ENCODE measurements at regions not wholly inside any gene's neighbourhood (a gene's known extent, or its start where the extent isn't known, plus 50 kb on each side); places are given as distances from the start of the nearest gene placed in this dataset.

- no peaks in the 10 kb centered on the region for H3K36me3 ChIP-seq
- no peak overlapping the region for H3K4me3 ChIP-seq
- TF ChIP-seq POLR2A (IDR thresholded peaks at IDR 0.05) (no peak), CTCF (IDR thresholded peaks at IDR 0.05) (no peak), EP300 (IDR thresholded peaks at IDR 0.05) (no peak)
- no peaks in the 10 kb centered on the region for H3K9me3 ChIP-seq
- DNase-seq: no peak
- no peak overlapping the region for H3K27ac ChIP-seq
- H3K4me1 ChIP-seq (ENCODE audit: insufficient read depth): no peaks in the 10 kb centered on the region
- WGBS, 3 donors: 75 to 89% (median 79%) methylated on average over 2 of the region's 2 CpGs
- intact Hi-C loops (cut with DNase I): no loop called here
- no peaks in the 10 kb centered on the region for H3K27me3 ChIP-seq
Measured at GRCh38 chr2:220106065-220106464, 478.6 kb downstream of the SLC4A3 start.

DNA sequence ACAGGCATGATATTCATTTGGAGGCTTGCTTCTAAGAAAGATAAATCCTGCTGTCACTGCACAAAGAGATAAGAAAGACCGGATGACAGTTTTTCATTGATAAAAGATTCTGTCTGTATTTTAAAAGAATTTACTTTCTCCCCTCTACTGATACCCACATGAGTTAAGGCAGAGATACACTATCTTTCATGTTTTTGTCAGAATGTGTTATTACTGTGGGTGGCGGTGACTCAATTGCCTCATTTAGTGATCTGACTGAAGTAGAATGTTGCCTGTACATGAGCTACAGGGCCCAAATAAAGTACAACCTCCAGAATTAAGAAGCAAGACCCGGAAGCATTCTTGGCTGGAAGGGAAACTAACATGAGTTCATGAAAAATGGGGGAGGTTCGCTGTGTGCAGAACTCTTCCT, 480.0 kb downstream of the SLC4A3 start:
- Histone ChIP-seq H3K27me3 (no peaks in the 10 kb centered on the region), H3K4me1 (ENCODE audit: insufficient read depth) (no peaks in the 10 kb centered on the region), H3K36me3 (no peaks in the 10 kb centered on the region), H3K9me3 (no peaks in the 10 kb centered on the region), H3K4me3 (no peak overlapping the region), H3K27ac (no peak overlapping the region)
- 75 to 84% (median 80%) methylated on average over 4 of the region's 4 CpGs for WGBS, 3 donors
- TF ChIP-seq POLR2A (IDR thresholded peaks at IDR 0.05) (no peak), EP300 (IDR thresholded peaks at IDR 0.05) (no peak), CTCF (IDR thresholded peaks at IDR 0.05) (no peak)
- no peak for DNase-seq
- intact Hi-C loops (cut with DNase I): no loop called here

DNA sequence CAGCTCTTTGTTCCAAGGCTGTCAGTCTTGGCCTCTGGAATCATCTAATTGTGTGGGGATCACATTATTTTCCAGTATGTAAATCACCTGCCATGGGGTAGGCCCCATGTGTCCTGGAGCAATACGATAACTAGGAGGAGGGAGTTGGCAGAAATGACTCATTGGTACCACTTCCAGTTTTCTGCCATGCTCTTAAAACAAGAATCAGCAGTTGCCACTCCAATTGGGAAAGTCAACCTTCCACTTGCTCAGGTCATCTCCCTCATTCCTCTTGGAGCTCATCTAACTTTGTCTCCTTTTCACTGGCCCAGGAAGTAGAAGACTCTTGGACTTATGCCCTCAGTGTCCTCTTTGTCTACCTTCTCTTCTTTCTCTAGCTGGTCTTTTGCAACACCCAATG, 487.0 kb downstream of the SLC4A3 start:
- no peaks in the 10 kb centered on the region for H3K36me3 ChIP-seq
- DNase-seq: no peak
- WGBS, 3 donors: 86 to 95% (median 94%) methylated on average over 1 of the region's 1 CpG
- TF ChIP-seq POLR2A (IDR thresholded peaks at IDR 0.05): no peak
- TF ChIP-seq EP300 (IDR thresholded peaks at IDR 0.05): no peak
- TF ChIP-seq CTCF (IDR thresholded peaks at IDR 0.05): no peak
- H3K4me3 ChIP-seq: no peak overlapping the region
- H3K27ac ChIP-seq: no peak overlapping the region
- intact Hi-C loops (cut with DNase I): no loop called here
- H3K4me1 ChIP-seq (ENCODE audit: insufficient read depth): no peaks in the 10 kb centered on the region
- H3K27me3 ChIP-seq: no peaks in the 10 kb centered on the region
- no peaks in the 10 kb centered on the region for H3K9me3 ChIP-seq

GRCh38 chr2:220117025-220117424, 489.6 kb downstream of the SLC4A3 start:
- intact Hi-C loops (cut with DNase I): no loop called here
- TF ChIP-seq EP300 (IDR thresholded peaks at IDR 0.05) (no peak), POLR2A (IDR thresholded peaks at IDR 0.05) (no peak), CTCF (IDR thresholded peaks at IDR 0.05) (no peak)
- H3K9me3 ChIP-seq: no peaks in the 10 kb centered on the region

DNA sequence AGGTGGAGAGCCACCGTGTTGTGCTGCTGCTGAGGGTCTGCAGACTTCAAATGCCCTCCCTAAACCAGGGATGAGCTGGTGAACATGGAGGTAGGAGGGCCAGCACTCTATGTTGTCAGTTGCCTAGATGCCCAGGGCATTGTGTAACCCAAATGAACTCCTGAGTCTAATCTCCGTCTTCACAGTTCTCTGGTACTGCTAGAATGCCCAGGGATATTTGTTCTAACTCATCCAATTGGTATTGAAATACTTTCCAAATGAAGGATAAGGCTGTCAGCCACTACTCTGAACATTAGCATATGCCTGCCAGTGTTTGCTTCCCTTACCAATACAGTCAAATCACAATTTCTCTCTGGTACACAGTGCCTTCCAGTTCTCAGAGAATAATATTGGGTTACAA, 492.6 kb downstream of the SLC4A3 start:
- Histone ChIP-seq H3K27me3 (no peaks in the 10 kb centered on the region), H3K4me3 (no peak overlapping the region), H3K9me3 (no peaks in the 10 kb centered on the region), H3K36me3 (no peaks in the 10 kb centered on the region), H3K27ac (no peak overlapping the region), H3K4me1 (ENCODE audit: insufficient read depth) (no peaks in the 10 kb centered on the region)
- no peak for DNase-seq
- no peak for TF ChIP-seq EP300 (IDR thresholded peaks at IDR 0.05)
- WGBS, 3 donors: 79 to 97% (median 85%) methylated on average over 2 of the region's 2 CpGs
- intact Hi-C loops (cut with DNase I): no loop called here

More at GRCh38 chr2:220117025-220117424, 489.6 kb downstream of the SLC4A3 start:
- Histone ChIP-seq H3K4me1 (ENCODE audit: insufficient read depth) (no peaks in the 10 kb centered on the region), H3K36me3 (no peaks in the 10 kb centered on the region), H3K4me3 (no peak overlapping the region), H3K27ac (no peak overlapping the region), H3K27me3 (no peaks in the 10 kb centered on the region)
- WGBS, 3 donors: 23 to 39% (median 28%) methylated on average over 5 of the region's 5 CpGs
- no peak for DNase-seq
